A673 (cell line): ENCODE measurements at regions not wholly inside any gene's neighbourhood (a gene's known extent, or its start where the extent isn't known, plus 50 kb on each side); places are given as distances from the start of the nearest gene placed in this dataset.

Experiments used
- BruUV-seq: library from RNA; stranded (reverse); fragments of 400-500 nt; replicated peaks from 2 replicates; lab custom pipeline; 2021; lab: Mats Ljungman, UMichigan
- CTCF ChIA-PET: fragments of 300-600 bp; sonication (Branson Sonifier 250); formaldehyde crosslinking; loops from one replicate; lab custom pipeline; 2022; ENCODE audit warnings: antibody characterized with exemption; lab: Charles Lee
- POLR2A ChIA-PET: fragments of 300-600 bp; sonication (Branson Sonifier 250); formaldehyde crosslinking; loops from one replicate; lab custom pipeline; 2022; ENCODE audit warnings: antibody characterized with exemption; ENCODE audit not compliant: low non-redundant PET; lab: Charles Lee
- DNase-seq: peaks from one replicate; pipeline ENCODE4 v3.0.0-alpha.2; 2015; ENCODE audit warnings: low spot score
- H3K27ac ChIP-seq: fragments of 200-600 bp; sonication (generic); 2 replicates; pipeline ENCODE4 v1.5.1; 2016; ENCODE audit warnings: mixed run types, low read depth, mild to moderate bottlenecking, mixed read lengths, antibody characterized with exemption, low read length; ENCODE audit not compliant: poor library complexity, severe bottlenecking
- H3K27me3 ChIP-seq: fragments of 200-600 bp; sonication (generic); replicated peaks from 2 replicates; pipeline ENCODE4 v1.6.1; 2017; ENCODE audit warnings: mixed run types, low read depth, mild to moderate bottlenecking, mixed read lengths, antibody characterized with exemption, low read length; ENCODE audit not compliant: insufficient read depth, poor library complexity
- H3K36me3 ChIP-seq: fragments of 200-600 bp; sonication (generic); 2 replicates; pipeline ENCODE4 v1.6.1; 2016; ENCODE audit warnings: mixed run types, mild to moderate bottlenecking, mixed read lengths, antibody characterized with exemption, low read length; ENCODE audit not compliant: insufficient read depth, poor library complexity, severe bottlenecking
- H3K4me1 ChIP-seq: fragments of 200-600 bp; sonication (generic); 2 replicates; pipeline ENCODE4 v1.6.1; 2017; ENCODE audit warnings: mixed run types, mild to moderate bottlenecking, mixed read lengths, antibody characterized with exemption, low read length; ENCODE audit not compliant: insufficient read depth, poor library complexity, severe bottlenecking
- H3K4me3 ChIP-seq: fragments of 200-600 bp; sonication (generic); 2 replicates; pipeline ENCODE4 v1.5.1; 2016; ENCODE audit warnings: low read depth, mixed run types, mild to moderate bottlenecking, mixed read lengths, low read length; ENCODE audit not compliant: poor library complexity, severe bottlenecking
- H3K9me3 ChIP-seq: fragments of 200-600 bp; sonication (generic); 2 replicates; pipeline ENCODE4 v1.6.1; 2016; ENCODE audit warnings: mixed run types, low read depth, mild to moderate bottlenecking, mixed read lengths, antibody characterized with exemption, low read length; ENCODE audit not compliant: poor library complexity, severe bottlenecking
- CTCF ChIP-seq: fragments of 300-800, 200-600 bp; sonication (generic); conservative IDR thresholded peaks from 2 replicates; pipeline ENCODE4 v1.5.1; 2017; ENCODE audit warnings: low read depth, mild to moderate bottlenecking, antibody characterized with exemption, low read length, moderate library complexity, mixed read lengths
- EZH2 ChIP-seq: fragments of 200-600 bp; sonication (generic); IDR thresholded peaks from 2 replicates; pipeline ENCODE4 v1.6.1; 2017; ENCODE audit warnings: borderline replicate concordance, low read depth, mild to moderate bottlenecking, mixed read lengths, antibody characterized with exemption, low read length; ENCODE audit not compliant: poor library complexity, severe bottlenecking
- intact Hi-C: fragments of 100-400 bp; cut with micrococcal nuclease; formaldehyde crosslinking; loops from one replicate; pipeline ENCODE4 v1.10.0; 2022; ENCODE audit not compliant: unreplicated experiment

DNA sequence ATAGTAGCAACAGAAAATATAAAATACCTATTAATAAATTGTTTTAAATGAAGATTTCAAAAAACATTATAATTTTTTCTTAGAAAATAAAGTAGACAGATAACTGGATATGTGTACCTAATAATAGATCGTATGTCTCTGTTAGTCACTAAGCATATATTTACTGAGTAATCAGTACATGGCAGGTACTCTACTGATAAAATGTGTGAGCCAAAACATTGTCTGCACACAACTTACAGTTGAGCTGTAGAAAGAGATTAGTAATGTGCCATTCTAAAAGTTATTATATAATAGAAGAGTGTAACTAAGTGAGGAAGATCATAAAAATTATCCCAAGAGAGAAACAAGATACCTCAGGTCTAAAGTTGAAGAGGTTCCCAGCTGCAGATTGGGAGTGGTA lies 929.9 kb upstream of the EPHA7 start:
- Histone ChIP-seq H3K4me1 (peaks cover 16% of the 10 kb centered on the region), H3K4me3 (no peak overlapping the region), H3K9me3 (no peaks in the 10 kb centered on the region), H3K36me3 (no peaks in the 10 kb centered on the region), H3K27me3 (no peaks in the 10 kb centered on the region), H3K27ac (no peak overlapping the region)
- ChIA-PET POLR2A (no interaction called here), CTCF (no interaction called here)
- intact Hi-C loops = no loop called here
- BruUV-seq = no TSS peak
- DNase-seq = no peak
- TF ChIP-seq EZH2 (no peak), CTCF (no peak)

GRCh38 chr6:94344866-94345265 lies 925.5 kb upstream of the EPHA7 start:
- BruUV-seq = no TSS peak
- TF ChIP-seq EZH2 (no peak), CTCF (no peak)
- no peak overlapping the region for H3K27ac ChIP-seq
- no peaks in the 10 kb centered on the region for H3K9me3 ChIP-seq
- no peak overlapping the region for H3K4me3 ChIP-seq
- no peaks in the 10 kb centered on the region for H3K36me3 ChIP-seq
- ChIA-PET POLR2A (no interaction called here), CTCF (no interaction called here)
- intact Hi-C loops = no loop called here
- H3K4me1 ChIP-seq = peaks cover 16% of the 10 kb centered on the region
- no peaks in the 10 kb centered on the region for H3K27me3 ChIP-seq
- no peak for DNase-seq

DNA sequence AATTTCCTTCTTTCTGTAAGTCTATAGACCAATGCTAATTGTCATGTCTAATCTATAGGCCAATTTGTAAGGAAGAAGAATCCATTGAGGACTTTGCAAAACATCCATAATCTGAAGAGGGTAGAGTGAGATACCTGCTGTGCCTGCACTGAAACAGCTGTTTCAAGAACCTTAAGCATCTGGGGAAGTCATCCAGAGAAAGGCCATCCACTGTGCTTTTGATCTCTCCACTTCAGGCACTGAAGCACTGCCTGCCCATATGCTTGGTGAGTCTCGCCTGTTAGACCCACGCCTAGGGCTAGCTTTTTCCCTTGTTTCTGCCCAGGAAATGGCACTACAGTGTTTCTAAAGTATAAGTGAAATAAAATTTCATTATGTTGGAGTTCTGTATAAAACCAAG lies 921.8 kb upstream of the EPHA7 start:
- H3K4me3 ChIP-seq = no peak overlapping the region
- no peaks in the 10 kb centered on the region for H3K4me1 ChIP-seq
- CTCF ChIA-PET = no interaction called here
- no peaks in the 10 kb centered on the region for H3K9me3 ChIP-seq
- H3K36me3 ChIP-seq = no peaks in the 10 kb centered on the region
- H3K27me3 ChIP-seq = no peaks in the 10 kb centered on the region
- intact Hi-C loops = no loop called here
- no TSS peak for BruUV-seq
- peak; percentile 24 for DNase-seq
- no peak for TF ChIP-seq EZH2
- TF ChIP-seq CTCF = no peak
- H3K27ac ChIP-seq = no peak overlapping the region
- POLR2A ChIA-PET = interaction anchor here (0.6 kb wide), 1 partner anchor 74 kb away, joined by 3 read pairs; no protein-coding TSS in a partner anchor
